Hepatocyte (in vitro differentiated cells): ENCODE measurements at regions not wholly inside any gene's neighbourhood (a gene's known extent, or its start where the extent isn't known, plus 50 kb on each side); places are given as distances from the start of the nearest gene placed in this dataset.

Source experiments
- EZH2 ChIP-seq: fragments of 200-600 bp; sonication (generic); IDR thresholded peaks from 2 replicates; pipeline ENCODE4 v1.6.1; 2016; ENCODE audit warnings: antibody characterized with exemption, mild to moderate bottlenecking, borderline replicate concordance
- EZH2phosphoT487 ChIP-seq: fragments of 200-600 bp; sonication (generic); IDR thresholded peaks from one replicate; pipeline ENCODE4 v1.6.1; 2018; ENCODE audit warnings: antibody characterized with exemption, mild to moderate bottlenecking, low read depth, moderate library complexity; ENCODE audit not compliant: unreplicated experiment, severe bottlenecking
- TF ChIP-seq, protein P1 (sequence below): fragments of 200-600 bp; sonication (generic); IDR thresholded peaks from 2 replicates; pipeline ENCODE4 v1.5.1; 2016; ENCODE audit warnings: antibody characterized with exemption, mild to moderate bottlenecking; ENCODE audit not compliant: poor library complexity

DNA sequence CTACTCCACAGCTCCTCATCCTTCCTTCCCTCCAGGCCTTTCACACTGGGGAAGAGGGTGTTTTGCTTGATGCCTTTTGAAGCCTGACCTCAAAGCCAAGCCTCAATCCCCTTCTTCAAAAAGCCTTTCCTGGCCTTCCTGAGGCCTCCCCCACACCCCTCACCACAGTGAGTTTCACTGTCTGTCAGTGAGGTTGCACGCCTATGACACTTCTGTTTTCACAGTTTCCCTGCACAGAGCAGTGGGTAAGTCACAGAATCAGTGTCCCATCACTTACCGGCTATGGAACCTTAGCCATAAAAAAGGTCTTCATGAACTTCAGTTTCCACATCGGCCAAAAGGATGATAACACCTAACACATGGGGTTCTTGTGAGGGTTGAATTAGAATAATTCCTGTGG is 371.4 kb downstream of the UQCRFS1 start:
- TF ChIP-seq, protein P1, sequence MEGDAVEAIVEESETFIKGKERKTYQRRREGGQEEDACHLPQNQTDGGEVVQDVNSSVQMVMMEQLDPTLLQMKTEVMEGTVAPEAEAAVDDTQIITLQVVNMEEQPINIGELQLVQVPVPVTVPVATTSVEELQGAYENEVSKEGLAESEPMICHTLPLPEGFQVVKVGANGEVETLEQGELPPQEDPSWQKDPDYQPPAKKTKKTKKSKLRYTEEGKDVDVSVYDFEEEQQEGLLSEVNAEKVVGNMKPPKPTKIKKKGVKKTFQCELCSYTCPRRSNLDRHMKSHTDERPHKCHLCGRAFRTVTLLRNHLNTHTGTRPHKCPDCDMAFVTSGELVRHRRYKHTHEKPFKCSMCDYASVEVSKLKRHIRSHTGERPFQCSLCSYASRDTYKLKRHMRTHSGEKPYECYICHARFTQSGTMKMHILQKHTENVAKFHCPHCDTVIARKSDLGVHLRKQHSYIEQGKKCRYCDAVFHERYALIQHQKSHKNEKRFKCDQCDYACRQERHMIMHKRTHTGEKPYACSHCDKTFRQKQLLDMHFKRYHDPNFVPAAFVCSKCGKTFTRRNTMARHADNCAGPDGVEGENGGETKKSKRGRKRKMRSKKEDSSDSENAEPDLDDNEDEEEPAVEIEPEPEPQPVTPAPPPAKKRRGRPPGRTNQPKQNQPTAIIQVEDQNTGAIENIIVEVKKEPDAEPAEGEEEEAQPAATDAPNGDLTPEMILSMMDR = no peak
- TF ChIP-seq EZH2 (no peak), EZH2phosphoT487 (no peak)
